DMS 273 treated with DMSO at 0.1 percent for 48 hours (cell line): ENCODE measurements at regions not wholly inside any gene's neighbourhood (a gene's known extent, or its start where the extent isn't known, plus 50 kb on each side); places are given as distances from the start of the nearest gene placed in this dataset.
"Not testable (repeated sequence)": the region's sequence is repeated elsewhere in the genome, so short reads cannot be mapped to it uniquely, and the experiment has no call there.

Experiments used
- DNase-seq: peaks from one replicate; lab custom pipeline; 2025; lab: John Stamatoyannopoulos, UW

- DNase-seq = no peak
These were observed 203.4 kb upstream of the NMUR2 start for GRCh38 chr5:152608458-152608857.

GRCh38 chr5:152619756-152620155, 214.7 kb upstream of the NMUR2 start:
- DNase-seq = no peak

DNA sequence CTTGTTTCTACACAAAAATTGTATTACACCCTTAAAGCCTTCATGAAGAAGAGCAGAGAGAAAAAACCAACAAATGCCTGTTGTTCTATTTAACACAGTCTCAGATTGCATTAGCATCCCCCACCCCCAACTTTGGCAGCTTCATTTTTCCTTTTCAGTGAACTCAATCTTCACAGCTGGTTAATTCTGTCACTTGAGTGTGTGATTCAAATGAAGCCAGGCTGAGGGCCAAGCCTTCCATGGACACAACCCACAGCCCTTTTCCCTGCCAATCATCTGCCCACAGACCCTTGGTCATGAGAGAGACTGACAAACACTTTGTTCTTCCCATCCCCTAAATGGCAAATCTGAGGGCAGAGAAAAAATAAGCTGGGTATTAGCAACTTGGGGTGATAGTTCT, 217.5 kb upstream of the NMUR2 start:
- no peak for DNase-seq

- no peak for DNase-seq
These were observed 218.9 kb upstream of the NMUR2 start for GRCh38 chr5:152623951-152624350.

DNA sequence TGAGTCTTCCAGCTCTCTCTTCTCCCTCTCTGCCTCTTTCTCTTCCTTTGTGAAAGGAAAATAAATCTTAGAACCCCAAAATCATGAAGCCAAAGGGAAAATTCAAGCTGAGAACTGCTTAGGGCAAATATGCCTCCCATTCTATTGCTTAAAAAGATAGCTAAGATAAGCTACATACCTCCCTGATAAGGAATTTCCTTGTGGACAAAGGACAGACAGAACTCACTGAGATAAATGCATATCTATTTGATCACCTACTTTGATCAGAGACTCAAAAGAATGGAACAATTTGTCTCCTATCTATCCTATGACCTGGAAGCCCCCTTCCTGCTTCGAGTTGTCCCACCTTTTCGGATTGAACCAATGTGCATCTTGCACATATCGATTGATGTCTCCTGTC, 220.6 kb upstream of the NMUR2 start:
- no peak for DNase-seq

GRCh38 chr5:152631221-152631620, 226.1 kb upstream of the NMUR2 start:
- no peak for DNase-seq

DNA sequence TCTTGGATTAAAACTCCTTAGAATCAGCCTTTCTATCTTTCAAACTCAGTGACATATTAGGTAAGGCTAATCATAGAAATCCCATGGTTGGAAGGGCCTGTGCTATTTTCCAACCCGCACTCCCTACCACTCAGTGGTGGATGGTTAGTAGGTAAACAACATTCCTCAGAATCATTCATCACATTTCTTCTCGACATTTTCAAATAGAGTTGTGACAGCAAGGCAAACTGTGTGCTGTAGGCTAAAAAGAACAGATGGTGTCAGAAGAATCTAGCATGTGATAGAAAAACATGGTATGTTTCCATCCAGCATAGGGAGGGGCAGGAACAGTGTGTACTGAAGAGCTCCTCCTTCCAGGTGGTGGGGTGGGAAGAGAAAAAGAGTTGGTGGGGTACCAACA, 227.3 kb upstream of the NMUR2 start:
- no peak for DNase-seq

GRCh38 chr5:152634586-152634985, 229.5 kb upstream of the NMUR2 start:
- DNase-seq = no peak

DNA sequence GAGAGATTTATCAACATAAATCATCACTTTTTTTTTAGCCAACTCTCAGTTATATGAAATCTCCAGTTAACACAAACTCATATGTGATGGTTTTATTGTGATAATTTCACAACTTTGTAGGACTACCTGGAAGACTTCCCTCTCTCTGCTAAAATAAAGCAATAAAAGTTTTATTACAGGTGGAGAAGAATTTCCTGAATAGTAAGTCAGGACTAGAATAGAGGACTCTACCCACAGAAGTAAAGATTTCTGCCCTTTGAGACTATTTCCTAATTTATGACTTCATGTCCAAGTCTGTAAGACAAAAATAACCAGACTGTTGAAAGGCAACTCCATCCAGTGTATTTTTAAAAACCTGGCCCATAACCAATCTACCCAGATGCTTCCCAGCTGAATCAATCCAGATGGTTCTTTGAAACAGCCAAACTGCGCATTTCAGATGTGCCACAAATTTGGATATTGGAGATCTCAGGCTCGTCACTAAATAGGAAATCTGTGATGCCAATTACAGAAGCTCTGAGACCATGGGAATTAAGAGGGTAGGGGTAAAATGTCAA, 234.0 kb upstream of the NMUR2 start:
- DNase-seq = no peak

DNA sequence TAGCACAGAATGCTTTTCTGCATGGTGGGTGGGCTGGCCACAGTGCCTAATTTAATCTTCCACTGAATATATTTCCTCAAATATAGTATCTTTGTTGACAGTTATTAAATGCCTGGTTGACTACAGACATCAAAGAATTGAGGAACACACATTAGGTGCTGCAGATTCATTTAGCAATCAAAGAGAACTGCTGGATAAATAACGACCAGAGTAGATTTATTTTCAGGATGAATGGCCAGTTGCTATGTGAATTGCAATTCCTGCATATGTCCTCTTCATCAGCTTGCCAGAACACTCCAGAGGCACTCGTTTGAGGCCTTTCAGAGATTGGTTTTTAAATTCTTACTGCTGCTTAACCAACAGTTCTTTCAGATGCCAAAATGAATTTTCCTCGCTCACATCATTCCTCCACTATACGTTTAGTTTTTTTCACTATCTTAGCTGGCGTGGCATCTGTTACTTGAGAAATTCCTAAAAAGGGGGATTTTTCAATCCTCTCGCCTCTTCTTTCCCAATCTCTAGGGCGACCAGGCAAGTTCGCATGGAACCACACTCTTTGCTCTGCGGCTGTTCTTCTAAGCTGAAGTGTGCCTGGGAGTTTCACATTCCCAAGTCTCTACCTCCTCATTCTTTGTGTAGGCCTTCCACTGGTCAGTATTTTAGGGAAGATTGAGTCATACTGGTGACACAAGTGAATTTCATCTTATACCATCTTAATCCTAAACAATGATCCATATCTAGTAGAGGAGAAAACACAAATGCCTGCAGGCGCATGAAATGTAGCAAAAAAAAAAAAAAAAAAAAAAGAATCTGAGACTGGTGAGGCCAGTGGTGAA, 237.1 kb upstream of the NMUR2 start:
- no peak for DNase-seq

- no peak for DNase-seq
These were observed 237.8 kb upstream of the NMUR2 start for GRCh38 chr5:152642880-152643279.

- DNase-seq = no peak
These were observed 239.1 kb upstream of the NMUR2 start for GRCh38 chr5:152644029-152644728.

DNA sequence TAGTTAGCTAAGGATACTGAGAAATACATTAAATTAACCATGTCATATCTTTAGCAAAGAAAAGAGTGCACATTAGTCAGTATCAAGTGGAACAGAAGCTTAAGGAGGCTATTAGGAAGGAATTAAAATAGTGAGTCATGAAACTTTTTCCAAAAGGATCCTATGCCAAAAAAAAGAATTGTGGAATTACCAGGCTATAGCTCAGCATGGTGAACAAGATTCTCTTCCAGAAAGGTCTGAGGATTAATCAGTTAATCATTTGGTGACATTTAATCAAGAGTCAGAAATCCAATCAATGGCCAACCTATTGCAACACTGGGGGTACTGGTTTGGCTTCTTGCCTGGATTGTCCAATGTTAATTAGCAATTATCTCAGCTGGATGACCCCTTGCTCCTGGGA, 244.5 kb upstream of the NMUR2 start:
- no peak for DNase-seq

DNA sequence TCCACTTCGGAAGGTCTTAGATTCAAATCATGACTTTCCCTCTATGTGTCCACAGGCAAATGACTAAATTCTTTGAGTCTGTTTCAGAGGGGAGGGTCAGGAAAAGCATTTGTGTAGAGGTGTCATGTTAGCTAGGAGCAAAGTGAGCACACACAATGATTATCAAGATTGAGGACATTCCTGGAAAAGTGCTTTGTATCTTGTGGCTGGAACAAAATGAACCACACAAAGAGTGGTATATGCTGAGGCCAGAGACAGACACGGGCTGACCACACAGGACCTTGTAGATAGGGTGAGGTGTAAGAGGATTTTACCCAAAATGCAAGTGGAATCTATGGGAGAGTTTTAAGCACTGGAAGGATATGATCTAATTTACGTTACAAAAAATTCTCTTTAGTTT, 245.3 kb upstream of the NMUR2 start:
- DNase-seq = no peak

DNA sequence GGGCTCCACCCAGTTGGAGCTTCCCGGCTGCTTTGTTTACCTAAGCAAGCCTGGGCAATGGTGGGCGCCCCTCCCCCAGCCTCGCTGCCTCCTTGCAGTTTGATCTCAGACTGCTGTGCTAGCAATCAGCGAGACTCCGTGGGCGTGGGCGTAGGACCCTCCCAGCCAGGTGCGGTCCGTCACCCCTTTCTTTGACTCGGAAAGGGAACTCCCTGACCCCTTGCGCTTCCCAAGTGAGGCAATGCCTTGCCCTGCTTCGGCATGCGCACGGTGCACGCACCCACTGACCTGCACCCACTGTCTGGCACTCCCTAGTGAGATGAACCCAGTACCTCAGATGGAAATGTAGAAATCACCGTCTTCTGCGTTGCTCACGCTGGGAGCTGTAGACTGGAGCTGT, 254.4 kb upstream of the NMUR2 start:
- DNase-seq = not testable (repeated sequence)

- no peak for DNase-seq
These were observed 268.5 kb upstream of the NMUR2 start for GRCh38 chr5:152673601-152674000.

- no peak for DNase-seq
These were observed 269.3 kb upstream of the NMUR2 start for GRCh38 chr5:152674403-152674802.

- no peak for DNase-seq
These were observed 271.1 kb upstream of the NMUR2 start for GRCh38 chr5:152676196-152676595.

GRCh38 chr5:152683205-152683604, 278.1 kb upstream of the NMUR2 start:
- no peak for DNase-seq

DNA sequence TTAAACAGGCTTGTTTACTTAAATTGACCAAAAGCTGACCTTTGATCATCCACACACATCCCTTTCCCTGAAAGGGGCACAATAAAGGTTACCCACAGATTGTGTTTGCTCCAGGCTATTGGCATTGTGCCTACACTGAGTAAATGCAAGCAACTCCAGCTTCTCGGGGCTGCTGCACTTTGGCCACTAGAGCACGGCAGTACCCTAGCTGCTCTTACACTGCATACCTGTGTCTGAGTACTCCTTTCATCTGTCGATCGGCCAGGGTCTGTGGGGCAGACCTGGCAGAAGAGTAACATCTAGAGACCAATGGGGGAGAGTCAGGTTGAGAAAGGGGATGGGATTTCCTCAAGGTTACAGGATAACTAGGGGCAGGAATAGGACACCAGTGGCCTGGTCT, 281.9 kb upstream of the NMUR2 start:
- DNase-seq = no peak

GRCh38 chr5:152688561-152689249, 283.6 kb upstream of the NMUR2 start:
- DNase-seq = no peak

GRCh38 chr5:152689250-152689711, 284.2 kb upstream of the NMUR2 start:
- no peak for DNase-seq

- no peak for DNase-seq
These were observed 289.2 kb upstream of the NMUR2 start for GRCh38 chr5:152694231-152694630.
